ACC112 (cell line): ENCODE measurements at regions not wholly inside any gene's neighbourhood (a gene's known extent, or its start where the extent isn't known, plus 50 kb on each side); places are given as distances from the start of the nearest gene placed in this dataset.
A peak's percentile ranks its signal among the peaks of the same experiment; 100 is the strongest.

Experiments
- H2AFZ ChIP-seq: fragments of 200-600 bp; sonication (generic); one replicate; pipeline ENCODE4 v1.6.0; 2017; ENCODE audit warnings: antibody characterized with exemption, low read length; ENCODE audit not compliant: unreplicated experiment
- H3K27ac ChIP-seq: fragments of 200-600 bp; sonication (generic); 2 replicates; pipeline ENCODE4 v1.5.1; 2014; ENCODE audit warnings: low read depth, mild to moderate bottlenecking, antibody characterized with exemption, low read length, moderate library complexity
- H3K27me3 ChIP-seq: fragments of 200-600 bp; sonication (generic); 2 replicates; pipeline ENCODE4 v1.6.1; 2014; ENCODE audit warnings: mild to moderate bottlenecking, antibody characterized with exemption, low read length, moderate library complexity, mixed read lengths; ENCODE audit not compliant: insufficient read depth
- H3K36me3 ChIP-seq: fragments of 200-600 bp; sonication (generic); 2 replicates; pipeline ENCODE4 v1.6.1; 2016; ENCODE audit warnings: mild to moderate bottlenecking, antibody characterized with exemption, low read length, moderate library complexity, mixed read lengths; ENCODE audit not compliant: insufficient read depth
- H3K4me1 ChIP-seq: fragments of 200-600 bp; sonication (generic); one replicate; pipeline ENCODE4 v1.6.1; 2016; ENCODE audit warnings: low read length, mixed read lengths; ENCODE audit not compliant: insufficient read depth, unreplicated experiment, control insufficient read depth
- H3K4me3 ChIP-seq: fragments of 200-600 bp; sonication (generic); 2 replicates; pipeline ENCODE4 v1.5.1; 2014; ENCODE audit warnings: mild to moderate bottlenecking, low read depth, low read length
- H3K79me2 ChIP-seq: fragments of 200-600 bp; sonication (generic); one replicate; pipeline ENCODE4 v1.6.0; 2016; ENCODE audit warnings: low read length; ENCODE audit not compliant: control insufficient read depth, unreplicated experiment, insufficient read depth

DNA sequence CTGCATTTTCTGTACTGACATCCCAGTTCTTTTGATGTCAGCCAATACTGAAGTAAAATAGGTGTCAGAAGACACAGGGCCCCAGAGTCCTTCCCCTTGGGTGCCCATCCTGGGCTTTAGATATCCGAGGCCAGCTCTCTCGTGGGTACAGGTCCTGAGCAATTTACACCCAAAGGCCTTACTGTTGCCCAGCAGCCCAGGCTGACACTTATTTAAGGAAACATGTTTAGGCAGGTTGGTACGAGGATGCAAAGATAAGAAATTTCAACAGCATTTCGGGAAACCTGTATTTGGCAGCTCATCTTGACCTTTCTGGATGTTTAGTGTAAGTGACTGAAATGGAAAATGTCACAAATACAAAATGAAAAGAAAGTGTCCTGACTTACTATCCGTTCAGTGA is 130.0 kb upstream of the IL12A start:
- Histone ChIP-seq H3K79me2 (peaks cover 48% of the 10 kb centered on the region), H3K4me3 (no peak overlapping the region), H3K36me3 (no peaks in the 10 kb centered on the region), H2AFZ (no peak overlapping the region), H3K27ac (no peak overlapping the region), H3K4me1 (peaks cover 53% of the 10 kb centered on the region), H3K27me3 (no peaks in the 10 kb centered on the region)

DNA sequence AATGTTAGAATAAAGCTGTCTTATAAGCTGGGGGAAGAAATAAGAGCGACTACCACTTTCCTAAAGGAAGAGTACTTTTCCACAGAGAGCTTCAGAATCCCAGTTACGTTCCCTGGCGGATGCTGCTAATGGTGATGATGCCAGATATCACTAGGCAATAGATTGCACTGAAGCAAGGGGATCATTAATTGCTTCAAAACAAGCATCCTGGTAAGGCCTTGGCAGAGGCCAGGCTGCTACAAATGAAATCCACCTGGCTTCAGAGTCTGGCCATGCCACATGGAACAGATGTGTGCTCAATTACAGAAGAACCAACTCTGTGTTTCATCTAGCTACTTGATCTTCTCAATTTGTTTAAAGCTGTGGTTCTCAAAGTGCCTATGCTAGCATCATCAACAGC is 129.2 kb upstream of the IL12A start:
- Histone ChIP-seq H3K36me3 (no peaks in the 10 kb centered on the region), H3K4me1 (peaks cover 46% of the 10 kb centered on the region), H3K27ac (no peak overlapping the region)

DNA sequence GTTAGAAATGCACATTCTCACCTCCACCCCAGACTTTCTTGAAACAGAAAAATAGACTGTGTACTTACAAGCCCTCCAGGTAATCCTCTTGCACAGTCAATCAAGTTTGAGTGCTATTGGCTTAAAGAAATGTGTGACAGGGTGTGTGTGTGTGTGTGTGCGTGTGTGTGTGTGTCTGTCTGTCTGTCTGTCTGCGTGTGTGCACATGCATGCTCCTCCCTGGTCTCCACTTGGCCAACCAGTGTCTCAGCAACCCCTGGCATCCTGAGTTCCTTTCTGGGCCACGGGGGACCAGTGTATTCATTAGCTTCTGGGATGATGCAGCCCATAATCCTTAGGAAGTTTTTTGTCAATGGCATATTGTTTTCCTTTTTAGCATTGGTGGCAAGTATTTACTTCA is 128.8 kb upstream of the IL12A start:
- H3K4me3 ChIP-seq: no peak overlapping the region
- H3K79me2 ChIP-seq: peaks cover 53% of the 10 kb centered on the region
- H3K27me3 ChIP-seq: no peaks in the 10 kb centered on the region
- H3K27ac ChIP-seq: no peak overlapping the region
- H2AFZ ChIP-seq: no peak overlapping the region
- H3K4me1 ChIP-seq: peaks cover 48% of the 10 kb centered on the region
- no peaks in the 10 kb centered on the region for H3K36me3 ChIP-seq

More for the DNA sequence above, 129.2 kb upstream of the IL12A start:
- H3K79me2 ChIP-seq: peaks cover 50% of the 10 kb centered on the region
- no peaks in the 10 kb centered on the region for H3K27me3 ChIP-seq
- no peak overlapping the region for H3K4me3 ChIP-seq
- H2AFZ ChIP-seq: no peak overlapping the region

DNA sequence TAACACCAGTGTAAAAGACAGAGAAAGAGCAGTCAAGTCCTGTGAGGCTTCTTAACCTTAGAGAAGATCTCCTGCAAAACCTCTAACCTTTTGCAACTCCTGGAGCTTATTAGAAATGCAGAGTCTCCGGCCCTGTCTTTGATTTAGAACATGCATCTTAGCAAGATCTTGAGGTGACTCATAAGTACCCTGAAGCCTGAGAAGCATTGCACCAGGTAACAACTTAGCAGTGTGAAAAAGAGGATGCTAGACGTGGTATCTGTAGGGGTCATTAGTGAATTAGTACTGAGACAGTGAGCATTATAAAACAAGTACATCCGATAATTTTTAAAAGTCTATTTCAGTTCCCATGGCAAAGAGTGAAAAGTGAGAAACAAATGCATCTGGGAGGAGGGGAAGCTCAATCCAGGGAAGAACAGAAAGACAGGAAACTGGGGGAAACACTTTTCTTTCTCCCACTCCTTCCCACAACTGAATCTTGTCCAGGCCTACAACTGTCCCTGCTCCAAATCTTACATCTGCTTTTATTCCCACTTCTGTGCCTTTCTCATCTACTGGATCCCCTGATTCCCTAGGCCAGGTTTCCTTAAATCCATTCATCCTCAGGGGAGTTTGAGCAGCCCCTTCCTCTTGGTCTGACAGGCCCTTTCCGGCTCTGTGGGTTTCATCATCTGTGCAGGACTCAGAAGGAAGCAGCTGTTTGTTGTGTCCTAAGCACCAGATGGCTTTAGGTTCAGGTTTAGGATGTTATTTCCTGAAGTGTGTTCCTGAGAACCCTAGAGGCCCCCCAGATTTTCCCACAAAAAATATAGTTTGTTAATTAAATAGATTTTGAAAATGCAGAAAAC is 128.1 kb upstream of the IL12A start:
- Histone ChIP-seq H3K27ac (no peak overlapping the region), H3K36me3 (no peaks in the 10 kb centered on the region), H2AFZ (no peak overlapping the region), H3K27me3 (no peaks in the 10 kb centered on the region), H3K4me1 (peaks cover 48% of the 10 kb centered on the region), H3K79me2 (peaks cover 60% of the 10 kb centered on the region), H3K4me3 (no peak overlapping the region)

GRCh38 chr3:159861369-159861987 is 127.2 kb upstream of the IL12A start:
- Histone ChIP-seq H2AFZ (no peak overlapping the region), H3K4me3 (no peak overlapping the region), H3K27ac (no peak overlapping the region), H3K27me3 (no peaks in the 10 kb centered on the region), H3K79me2 (peaks cover 53% of the 10 kb centered on the region), H3K36me3 (no peaks in the 10 kb centered on the region), H3K4me1 (peaks cover 48% of the 10 kb centered on the region)

DNA sequence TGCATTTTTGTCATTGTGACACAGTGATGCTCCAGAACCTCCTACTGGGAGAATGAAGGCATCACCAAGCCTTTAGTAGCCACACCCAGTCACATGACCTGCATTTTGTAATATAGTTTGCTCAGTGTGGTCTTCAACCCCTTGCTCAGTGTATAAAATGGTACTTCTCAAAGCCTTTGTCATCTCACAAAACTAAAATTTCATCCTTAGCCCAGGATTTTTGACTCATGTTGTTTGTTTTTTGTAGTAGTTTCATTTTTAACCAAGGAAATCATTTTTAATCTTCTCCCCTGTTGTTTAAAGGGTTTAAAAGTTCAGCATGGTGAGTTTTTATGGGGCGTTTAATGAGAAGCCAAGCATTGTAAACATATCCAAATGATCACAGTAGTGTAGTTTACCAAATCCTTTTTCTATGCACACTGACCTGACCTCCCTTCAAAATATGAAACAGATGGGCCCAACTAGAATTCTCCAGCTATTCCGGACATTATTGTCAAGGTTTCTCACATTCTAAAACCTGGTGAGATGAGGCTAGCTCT is 123.5 kb upstream of the IL12A start:
- peaks cover 41% of the 10 kb centered on the region for H3K79me2 ChIP-seq
- H3K27ac ChIP-seq: peak overlapping the region; percentile 60
- peaks cover 6% of the 10 kb centered on the region; the same call in 1 of the 2 replicates for H3K36me3 ChIP-seq
- peak overlapping the region; percentile 66 for H2AFZ ChIP-seq
- H3K4me1 ChIP-seq: peaks cover 54% of the 10 kb centered on the region
- peak overlapping the region; percentile 47 for H3K4me3 ChIP-seq
- no peaks in the 10 kb centered on the region for H3K27me3 ChIP-seq

GRCh38 chr3:159866201-159866746 is 122.4 kb upstream of the IL12A start:
- peaks cover 33% of the 10 kb centered on the region for H3K79me2 ChIP-seq

DNA sequence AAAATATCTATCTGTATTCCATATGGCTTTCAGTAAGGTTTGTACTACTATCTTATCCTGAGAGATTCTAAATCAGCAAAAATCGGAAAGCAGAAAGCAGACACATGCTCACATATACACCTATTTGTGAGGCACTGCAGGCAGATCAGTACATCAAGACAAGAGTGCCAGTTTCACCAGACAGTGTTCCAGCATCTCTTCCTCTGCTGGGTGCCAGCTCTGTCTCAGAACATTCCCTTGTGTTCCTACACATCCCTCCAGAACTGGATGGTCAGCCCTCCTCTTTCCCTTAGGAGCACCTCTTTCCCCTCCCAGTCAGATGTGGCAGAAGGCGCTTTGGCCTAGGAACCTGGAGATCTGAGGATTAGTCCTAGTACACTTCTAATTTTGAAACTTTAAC is 121.3 kb upstream of the IL12A start:
- H2AFZ ChIP-seq: no peak overlapping the region
- no peaks in the 10 kb centered on the region for H3K27me3 ChIP-seq
- H3K79me2 ChIP-seq: peaks cover 22% of the 10 kb centered on the region
- H3K27ac ChIP-seq: no peak overlapping the region; the same call in 1 of the 2 replicates
- H3K4me3 ChIP-seq: no peak overlapping the region
- H3K36me3 ChIP-seq: peaks cover 6% of the 10 kb centered on the region; the same call in 1 of the 2 replicates
- H3K4me1 ChIP-seq: peaks cover 42% of the 10 kb centered on the region

More at GRCh38 chr3:159866201-159866746, 122.4 kb upstream of the IL12A start:
- Histone ChIP-seq H2AFZ (peak overlapping the region; percentile 66), H3K27ac (peak overlapping the region; percentile 60), H3K4me1 (peaks cover 43% of the 10 kb centered on the region), H3K36me3 (peaks cover 6% of the 10 kb centered on the region; the same call in 1 of the 2 replicates), H3K4me3 (no peak overlapping the region), H3K27me3 (no peaks in the 10 kb centered on the region)

DNA sequence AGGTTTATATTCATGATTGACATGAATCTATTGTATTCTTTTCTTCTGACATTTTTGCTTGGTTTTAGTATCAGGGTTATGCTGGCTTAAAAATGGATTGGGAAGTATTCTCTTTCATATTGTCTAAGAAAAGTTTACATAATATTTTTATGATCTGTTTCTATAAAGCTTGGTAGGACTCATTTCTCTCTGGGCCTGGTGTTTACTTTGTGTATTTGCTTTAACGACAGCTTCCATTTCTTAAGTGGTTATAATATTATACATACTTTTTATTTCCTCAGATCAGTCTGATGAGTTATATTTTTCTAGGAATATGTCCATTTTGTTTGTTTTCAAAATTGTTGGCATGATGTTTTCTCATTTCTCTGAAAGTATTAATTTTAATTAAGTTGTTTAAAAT is 117.9 kb upstream of the IL12A start:
- Histone ChIP-seq H3K27me3 (no peaks in the 10 kb centered on the region), H2AFZ (no peak overlapping the region), H3K27ac (no peak overlapping the region), H3K79me2 (peaks cover 20% of the 10 kb centered on the region), H3K4me1 (peaks cover 56% of the 10 kb centered on the region), H3K36me3 (peaks cover 6% of the 10 kb centered on the region; the same call in 1 of the 2 replicates), H3K4me3 (no peak overlapping the region)

- no peak overlapping the region for H2AFZ ChIP-seq
- H3K4me3 ChIP-seq: peak overlapping the region; percentile 32
- H3K27me3 ChIP-seq: no peaks in the 10 kb centered on the region
- peak overlapping the region; percentile 87 for H3K27ac ChIP-seq
- peaks cover 39% of the 10 kb centered on the region for H3K4me1 ChIP-seq
- H3K36me3 ChIP-seq: peaks cover 6% of the 10 kb centered on the region; the same call in 1 of the 2 replicates
- H3K79me2 ChIP-seq: peaks cover 13% of the 10 kb centered on the region
These were observed 116.1 kb upstream of the IL12A start for GRCh38 chr3:159872374-159873109.
